ENCODE measurements at regions not wholly inside any gene's neighbourhood (a gene's known extent, or its start where the extent isn't known, plus 50 kb on each side); places are given as distances from the start of the nearest gene placed in this dataset.

GRCh38 chr6:139752086-139752485 lies 377.6 kb upstream of the CITED2 start:
- TF ChIP-seq TAF1 (IDR thresholded peaks at IDR 0.05; ENCODE audit: low read depth) (no peak), CTCF (IDR thresholded peaks at IDR 0.05; ENCODE audit: poor library complexity, severe bottlenecking) (no peak), RAD21 (conservative IDR thresholded peaks at IDR 0.05) (no peak), EZH2 (IDR thresholded peaks at IDR 0.05; ENCODE audit: borderline replicate concordance, insufficient read depth, low read length, poor library complexity, severe bottlenecking) (no peak), POLR2AphosphoS5 (IDR thresholded peaks at IDR 0.05) (no peak), REST (IDR thresholded peaks at IDR 0.05; ENCODE audit: borderline replicate concordance) (no peak)

Data from neural cell (in vitro differentiated cells).